HEK293T (cell line): ENCODE measurements at regions not wholly inside any gene's neighbourhood (a gene's known extent, or its start where the extent isn't known, plus 50 kb on each side); places are given as distances from the start of the nearest gene placed in this dataset.
A peak's percentile ranks its signal among the peaks of the same experiment; 100 is the strongest.

ENCODE experiments used
- CTCF ChIA-PET: fragments of 350-600 bp; formaldehyde crosslinking; extraction: SDS; loops from one replicate; lab custom pipeline; 2021; ENCODE audit warnings: antibody characterized with exemption, inconsistent platforms; lab: Yijun Ruan, JAX
- POLR2A ChIA-PET: fragments of 350-600 bp; formaldehyde crosslinking; extraction: SDS; loops from one replicate; lab custom pipeline; 2020; ENCODE audit warnings: antibody characterized with exemption, inconsistent platforms; lab: Yijun Ruan, JAX
- DNase-seq: peaks from one replicate; pipeline ENCODE4 v3.0.0; 2012; ENCODE audit warnings: mixed read lengths; ENCODE audit errors: extremely low spot score
- ARNT ChIP-seq: fragments of 450-650 bp; IDR thresholded peaks from 2 replicates; pipeline ENCODE4 v1.6.1; 2017; ENCODE audit warnings: mild to moderate bottlenecking
- BHLHE40 ChIP-seq: fragments of 450-650 bp; IDR thresholded peaks from 2 replicates; pipeline ENCODE4 v1.6.1; 2016; ENCODE audit warnings: mild to moderate bottlenecking, moderate library complexity, borderline replicate concordance
- CTBP1 ChIP-seq: fragments of 450-650 bp; IDR thresholded peaks from 2 replicates; pipeline ENCODE4 v1.6.1; 2016; ENCODE audit warnings: borderline replicate concordance
- ELF4 ChIP-seq: fragments of 450-650 bp; IDR thresholded peaks from 2 replicates; pipeline ENCODE4 v1.6.1; 2017; ENCODE audit warnings: antibody characterized with exemption
- FOXA1 ChIP-seq: fragments of 450-650 bp; IDR thresholded peaks from 2 replicates; pipeline ENCODE4 v1.6.1; 2016; ENCODE audit warnings: mild to moderate bottlenecking
- FOXK2 ChIP-seq: fragments of 450-650 bp; IDR thresholded peaks from 2 replicates; pipeline ENCODE4 v1.6.1; 2016; ENCODE audit warnings: mild to moderate bottlenecking
- FOXM1 ChIP-seq: fragments of 450-650 bp; IDR thresholded peaks from 2 replicates; pipeline ENCODE4 v1.6.1; 2017; ENCODE audit warnings: mild to moderate bottlenecking, borderline replicate concordance
- HDGF ChIP-seq: fragments of 450-650 bp; IDR thresholded peaks from 2 replicates; pipeline ENCODE4 v1.6.1; 2017; ENCODE audit warnings: antibody characterized with exemption, borderline replicate concordance
- L3MBTL2 ChIP-seq: fragments of 450-650 bp; conservative IDR thresholded peaks from 2 replicates; pipeline ENCODE4 v1.6.1; 2016; ENCODE audit warnings: mild to moderate bottlenecking
- LEF1 ChIP-seq: fragments of 450-650 bp; IDR thresholded peaks from 2 replicates; pipeline ENCODE4 v1.6.1; 2017; ENCODE audit warnings: mild to moderate bottlenecking, borderline replicate concordance
- NFRKB ChIP-seq: fragments of 450-650 bp; IDR thresholded peaks from 2 replicates; pipeline ENCODE4 v1.6.1; 2016; ENCODE audit warnings: mild to moderate bottlenecking, moderate library complexity
- SP1 ChIP-seq: fragments of 450-650 bp; IDR thresholded peaks from 2 replicates; pipeline ENCODE4 v1.6.1; 2017
- SUZ12 ChIP-seq: fragments of 450-650 bp; IDR thresholded peaks from 2 replicates; pipeline ENCODE4 v1.6.1; 2016; ENCODE audit warnings: mild to moderate bottlenecking
- TARDBP ChIP-seq: fragments of 450-650 bp; IDR thresholded peaks from 2 replicates; pipeline ENCODE4 v1.6.1; 2016
- ZNF384 ChIP-seq: fragments of 450-650 bp; IDR thresholded peaks from 2 replicates; pipeline ENCODE4 v1.6.1; 2016
- TF ChIP-seq, protein P1 (sequence below): fragments of 450-650 bp; IDR thresholded peaks from 2 replicates; pipeline ENCODE4 v1.6.1; 2016

DNA sequence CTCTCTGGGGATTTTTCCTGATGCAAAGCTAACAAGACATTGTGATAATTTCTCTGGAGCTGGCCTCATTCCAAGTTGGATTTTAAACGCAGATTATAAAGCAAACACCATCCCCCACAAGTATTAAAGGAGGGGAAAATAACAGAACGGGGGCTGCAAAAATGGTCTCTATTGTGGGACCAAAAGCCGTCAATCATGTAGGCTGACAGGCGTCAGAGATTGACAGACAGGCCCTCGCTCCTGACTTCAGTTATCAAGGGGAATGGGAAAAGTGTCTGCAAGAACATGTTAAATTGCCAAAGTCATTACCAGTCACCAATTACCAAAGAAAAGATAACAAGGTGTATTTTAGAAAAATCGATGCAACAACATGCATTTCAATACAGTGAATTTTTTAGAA is 307.4 kb upstream of the POU3F1 start:
- CTCF ChIA-PET: no interaction called here
- DNase-seq: no peak
- POLR2A ChIA-PET: no interaction called here
- TF ChIP-seq, protein P1, sequence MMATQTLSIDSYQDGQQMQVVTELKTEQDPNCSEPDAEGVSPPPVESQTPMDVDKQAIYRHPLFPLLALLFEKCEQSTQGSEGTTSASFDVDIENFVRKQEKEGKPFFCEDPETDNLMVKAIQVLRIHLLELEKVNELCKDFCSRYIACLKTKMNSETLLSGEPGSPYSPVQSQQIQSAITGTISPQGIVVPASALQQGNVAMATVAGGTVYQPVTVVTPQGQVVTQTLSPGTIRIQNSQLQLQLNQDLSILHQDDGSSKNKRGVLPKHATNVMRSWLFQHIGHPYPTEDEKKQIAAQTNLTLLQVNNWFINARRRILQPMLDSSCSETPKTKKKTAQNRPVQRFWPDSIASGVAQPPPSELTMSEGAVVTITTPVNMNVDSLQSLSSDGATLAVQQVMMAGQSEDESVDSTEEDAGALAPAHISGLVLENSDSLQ: peak; percentile 74
- no peak for TF ChIP-seq LEF1

DNA sequence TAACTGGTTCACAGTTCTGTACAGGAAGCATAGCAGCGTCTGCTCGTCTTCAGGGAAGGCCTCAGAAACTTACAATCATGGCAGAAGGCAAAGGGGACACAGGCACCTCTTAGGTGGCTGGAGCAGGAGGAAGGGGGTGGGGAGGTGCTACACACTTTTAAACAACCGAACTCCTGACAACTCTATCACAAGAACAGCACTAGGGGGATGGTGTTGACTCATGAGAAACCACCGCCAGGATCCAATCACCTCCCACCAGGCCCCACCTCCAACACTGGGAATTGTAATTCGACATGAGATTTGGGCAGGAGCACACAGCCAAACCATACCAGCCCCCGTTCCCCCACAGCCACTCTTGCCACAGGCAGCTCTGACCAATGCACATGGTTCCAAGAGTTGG is 306.3 kb upstream of the POU3F1 start:
- TF ChIP-seq SP1 (no peak), FOXA1 (no peak), FOXK2 (no peak), FOXM1 (no peak), L3MBTL2 (no peak), HDGF (no peak), CTBP1 (no peak), ELF4 (no peak), LEF1 (no peak), SUZ12 (no peak)
- TF ChIP-seq, protein P1: no peak
- DNase-seq: no peak
- POLR2A ChIA-PET: no interaction called here
- CTCF ChIA-PET: no interaction called here

DNA sequence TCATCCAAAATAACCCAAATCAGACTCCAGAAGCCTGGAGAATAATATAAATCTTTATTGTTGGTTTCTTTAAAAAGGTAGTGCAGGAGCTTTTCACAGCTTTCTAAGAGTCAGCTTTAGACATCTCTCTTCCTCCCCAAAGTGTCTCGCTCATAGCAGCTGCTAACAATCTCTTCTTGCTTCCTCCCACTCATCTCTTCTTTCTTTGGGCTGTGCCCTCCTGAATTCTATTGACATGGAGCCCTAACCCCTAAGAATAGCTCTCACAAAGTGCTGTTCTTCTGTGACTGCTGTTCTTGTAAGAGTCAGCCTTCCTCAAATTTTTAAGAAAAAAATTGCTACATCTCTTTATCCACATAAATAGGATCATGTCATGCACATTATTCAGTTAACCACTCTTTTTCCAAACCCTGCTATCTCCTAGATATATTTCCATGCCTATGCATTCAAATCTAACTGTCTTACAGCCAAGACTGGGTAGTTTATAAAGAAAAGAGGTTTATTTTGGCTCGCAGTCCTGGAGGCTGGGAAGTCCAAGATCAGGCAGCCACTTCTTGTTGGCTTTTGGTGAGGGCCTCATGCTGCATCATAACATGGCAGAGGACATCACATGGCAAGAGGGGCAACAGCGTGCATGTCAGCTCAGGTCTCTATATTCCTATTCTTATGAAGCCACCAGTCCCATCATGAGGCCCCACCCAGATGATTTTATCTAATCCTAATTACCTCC is 301.0 kb upstream of the POU3F1 start:
- no peak for DNase-seq
- no peak for TF ChIP-seq ELF4
- TF ChIP-seq, protein P1: no peak
- CTCF ChIA-PET: no interaction called here
- POLR2A ChIA-PET: no interaction called here

DNA sequence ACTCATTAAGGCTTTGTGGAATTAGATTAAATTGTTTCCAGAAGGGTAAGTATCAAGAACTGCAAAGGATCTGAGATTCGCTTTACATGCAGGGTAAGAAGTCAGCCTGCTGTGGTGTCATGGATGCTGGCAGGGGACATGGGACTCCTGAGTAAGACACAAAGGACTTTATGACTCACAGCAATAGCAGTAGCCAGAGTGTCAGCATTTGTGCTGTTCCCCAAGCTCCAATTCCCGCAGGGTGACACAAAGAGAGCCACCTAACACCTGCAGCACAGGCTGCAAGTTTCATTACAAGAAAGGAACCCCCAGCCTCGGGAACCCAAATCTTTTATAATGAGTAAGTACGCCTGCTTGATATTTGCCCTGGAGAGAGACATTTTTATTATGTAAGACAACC is 298.1 kb upstream of the POU3F1 start:
- no peak for DNase-seq
- TF ChIP-seq TARDBP (no peak), FOXM1 (no peak), BHLHE40 (no peak), HDGF (no peak), ARNT (no peak), NFRKB (no peak), L3MBTL2 (no peak), ZNF384 (no peak), ELF4 (no peak), SUZ12 (no peak), LEF1 (no peak), SP1 (no peak), FOXK2 (no peak), FOXA1 (no peak), CTBP1 (no peak)
- TF ChIP-seq, protein P1: no peak
- CTCF ChIA-PET: no interaction called here
- POLR2A ChIA-PET: no interaction called here

DNA sequence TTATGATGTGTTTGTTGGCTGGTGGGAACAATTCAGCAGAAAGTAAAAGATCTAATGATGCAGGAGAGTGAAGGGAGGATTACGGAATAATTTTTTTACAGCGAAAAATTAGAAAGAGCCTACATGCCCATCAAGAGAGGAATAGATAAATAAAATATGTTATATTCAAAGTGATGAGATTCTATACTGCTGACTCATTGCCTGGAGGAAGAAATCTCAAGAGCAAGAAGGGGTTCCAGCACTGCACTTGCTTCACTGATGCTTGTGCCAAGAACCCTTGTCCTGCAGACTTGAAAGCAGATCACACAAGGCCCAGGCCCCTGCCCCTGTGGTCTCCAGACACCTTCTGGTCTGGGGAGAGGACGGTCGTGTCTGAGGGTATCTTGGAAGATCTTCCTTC is 295.1 kb upstream of the POU3F1 start:
- no peak for DNase-seq
- ChIA-PET CTCF (no interaction called here), POLR2A (no interaction called here)
- TF ChIP-seq NFRKB: no peak
- TF ChIP-seq BHLHE40: no peak
- TF ChIP-seq FOXA1: no peak
- no peak for TF ChIP-seq ARNT
- TF ChIP-seq FOXK2: no peak
- TF ChIP-seq ELF4: no peak
- TF ChIP-seq HDGF: no peak
- TF ChIP-seq L3MBTL2: no peak
- no peak for TF ChIP-seq ZNF384
- no peak for TF ChIP-seq CTBP1
- no peak for TF ChIP-seq TARDBP
- no peak for TF ChIP-seq SUZ12
- TF ChIP-seq, protein P1: no peak
- no peak for TF ChIP-seq SP1
- TF ChIP-seq FOXM1: no peak
